Stimulated activated CD4-positive, alpha-beta T cell treated with anti-CD3 and anti-CD28 coated beads, Interleukin-2, amount 100 ng/mL, for 48 hours (primary cell): ENCODE measurements at regions not wholly inside any gene's neighbourhood (a gene's known extent, or its start where the extent isn't known, plus 50 kb on each side); places are given as distances from the start of the nearest gene placed in this dataset.

ENCODE experiments used
- DNase-seq, 2 donors: peaks; one replicate each; pipeline ENCODE4 v3.0.0-alpha.2; 2020

DNA sequence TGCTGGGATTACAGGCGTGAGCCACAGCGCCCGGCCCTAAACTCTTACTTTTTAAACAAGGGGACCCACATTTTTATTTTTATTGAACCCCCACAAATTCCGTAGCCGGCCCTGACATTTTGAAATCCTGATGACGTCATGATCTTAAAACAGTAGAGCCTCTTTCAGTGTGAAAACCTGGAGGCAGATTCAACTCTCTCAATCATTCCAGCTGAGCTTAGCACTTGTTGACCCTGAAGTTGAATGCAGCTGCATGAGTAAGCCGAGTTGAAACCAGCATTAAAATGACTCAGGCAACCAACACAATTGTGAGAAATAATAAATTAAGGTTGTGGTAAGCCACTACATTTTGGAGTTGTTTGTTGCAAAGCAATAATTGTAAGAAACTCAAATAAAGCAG is 93.9 kb upstream of the ADGRL4 start:
- DNase-seq: no peak

DNA sequence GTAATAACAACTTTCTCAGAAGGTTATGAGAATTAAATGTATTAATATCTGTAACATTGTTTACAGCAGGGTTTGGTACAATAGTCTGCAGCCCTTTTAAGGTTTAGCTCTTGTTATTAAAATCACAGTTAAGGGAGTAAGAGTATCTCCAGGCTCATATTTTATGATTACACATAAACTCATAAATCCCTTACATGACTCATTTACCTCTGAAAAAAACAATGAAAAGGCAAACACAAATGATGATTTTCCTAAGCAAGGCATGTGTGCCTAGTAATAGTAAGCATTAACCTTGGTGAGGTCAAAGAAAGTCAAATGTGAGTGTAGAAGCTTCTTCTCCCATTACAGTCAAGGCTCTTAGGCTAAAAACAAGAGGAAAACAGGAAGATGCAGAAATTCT is 84.5 kb upstream of the ADGRL4 start:
- DNase-seq: no peak

DNA sequence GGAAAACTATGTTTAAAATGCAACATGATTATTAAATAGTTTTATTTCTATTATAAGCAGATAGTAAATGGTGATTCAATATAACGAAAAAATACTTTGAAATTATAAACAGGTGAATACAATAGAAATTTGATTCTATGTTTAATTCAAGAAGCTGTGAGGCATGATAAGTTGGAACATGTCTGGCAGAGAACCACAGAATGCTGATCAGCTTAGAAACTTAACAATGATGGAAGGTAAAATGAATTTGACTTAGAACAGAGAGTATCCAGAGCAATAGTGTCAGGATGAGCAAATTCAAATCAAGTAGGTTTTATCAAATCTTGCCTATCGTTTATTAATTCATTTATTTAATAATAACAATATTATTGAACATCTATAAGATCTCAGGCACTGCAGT is 83.4 kb upstream of the ADGRL4 start:
- DNase-seq: no peak

DNA sequence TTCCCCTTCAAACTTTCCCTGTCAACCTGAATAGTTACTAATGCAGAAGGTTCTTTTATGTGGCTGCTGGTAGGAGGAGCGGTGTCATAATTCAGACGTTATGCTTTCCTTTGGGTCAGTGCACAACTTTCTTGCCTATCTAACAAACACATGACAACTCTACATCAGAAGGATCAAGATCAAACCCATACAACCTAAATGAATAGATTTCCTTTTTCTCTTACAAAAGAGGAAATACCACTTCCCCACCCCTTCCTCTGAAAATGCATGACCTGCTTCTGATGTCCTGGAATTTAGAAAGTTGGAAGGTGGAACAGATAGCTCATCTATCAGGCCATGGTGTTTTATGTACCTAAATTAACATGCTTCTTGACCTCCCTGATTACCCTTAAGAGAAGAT is 75.7 kb upstream of the ADGRL4 start:
- DNase-seq: no peak

DNA sequence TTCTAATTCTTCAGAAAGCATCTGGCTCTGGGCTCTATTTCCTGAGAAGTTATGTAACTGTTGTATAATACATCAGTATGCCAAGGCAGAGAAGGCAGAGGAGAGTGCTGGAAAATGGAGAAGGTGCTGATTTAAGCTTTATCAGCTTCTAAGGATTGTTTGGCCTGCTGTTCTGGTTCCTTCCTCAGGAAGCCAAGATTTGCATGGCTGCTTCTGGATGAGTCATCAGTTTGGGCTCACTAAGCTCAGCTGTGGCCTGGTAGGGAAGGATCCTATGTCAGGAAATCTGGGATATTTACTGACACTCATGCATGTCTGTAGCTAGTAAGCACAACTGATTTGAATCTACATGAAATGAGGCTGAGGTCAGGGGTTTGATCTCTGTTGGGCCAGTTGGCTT is 73.2 kb upstream of the ADGRL4 start:
- no peak for DNase-seq

DNA sequence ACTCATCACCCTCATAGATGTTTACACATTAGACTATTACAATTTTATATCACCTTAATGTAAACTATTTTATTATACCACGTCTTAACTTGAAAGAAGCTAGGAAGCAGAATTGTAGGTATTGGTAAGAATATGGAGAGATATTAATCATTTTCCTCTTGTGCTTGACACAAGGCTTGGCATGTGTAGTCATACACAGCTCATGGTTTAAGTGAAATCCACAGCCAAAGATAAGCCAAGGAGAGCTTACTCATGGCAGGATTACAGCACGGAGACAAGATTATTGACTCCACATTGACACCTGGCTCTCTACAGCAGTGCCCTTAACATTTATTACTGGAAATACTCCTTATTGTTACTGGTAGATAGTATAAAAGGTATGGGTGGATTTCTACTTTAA is 68.4 kb upstream of the ADGRL4 start:
- DNase-seq: no peak

DNA sequence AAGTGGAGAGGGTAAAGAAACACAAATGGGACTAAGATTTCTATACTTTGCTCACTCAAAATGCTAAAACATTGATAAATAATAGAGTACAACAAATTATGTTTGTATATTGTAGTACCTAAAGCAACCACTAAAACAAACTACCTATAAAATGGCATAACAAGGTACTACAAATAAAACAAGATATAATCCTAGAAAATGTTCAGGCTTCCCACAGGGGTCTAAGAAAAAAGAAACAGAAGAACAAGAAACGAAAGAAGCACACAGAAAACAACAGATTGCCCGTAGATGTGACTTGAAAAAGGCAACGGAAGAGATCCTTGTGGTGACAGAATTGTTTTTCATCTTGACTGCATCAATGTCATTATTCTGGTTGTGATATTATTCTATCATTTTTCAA is 63.3 kb upstream of the ADGRL4 start:
- DNase-seq: no peak

DNA sequence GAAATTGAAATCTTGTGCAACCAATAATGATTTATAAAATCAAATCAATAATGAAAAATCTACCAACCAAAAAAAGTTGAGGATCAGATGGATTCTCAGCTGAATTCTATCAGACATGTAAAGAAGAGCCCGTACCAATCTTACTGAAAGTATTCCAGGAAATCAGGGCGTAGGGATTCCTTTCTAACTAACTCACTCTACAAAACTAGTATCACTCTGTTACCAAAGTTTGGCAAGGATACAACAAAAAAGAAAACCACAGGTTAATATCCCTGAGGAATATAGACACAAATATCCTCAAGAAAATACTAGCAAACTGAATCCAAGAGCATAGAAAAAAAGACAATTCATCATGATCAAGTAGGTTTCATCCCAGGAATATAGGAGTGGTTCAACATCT is 52.8 kb upstream of the ADGRL4 start:
- DNase-seq: no peak
